GM18499 (cell line): ENCODE measurements at regions not wholly inside any gene's neighbourhood (a gene's known extent, or its start where the extent isn't known, plus 50 kb on each side); places are given as distances from the start of the nearest gene placed in this dataset.
"Not testable (repeated sequence)": the region's sequence is repeated elsewhere in the genome, so short reads cannot be mapped to it uniquely, and the experiment has no call there.

Source experiments
- ATAC-seq: cut with Tn5 transposase; IDR thresholded peaks from one replicate; pipeline ENCODE4 v1.9.1; 2021; ENCODE audit warnings: moderate number of reproducible peaks; ENCODE audit not compliant: insufficient read depth, unreplicated experiment

DNA sequence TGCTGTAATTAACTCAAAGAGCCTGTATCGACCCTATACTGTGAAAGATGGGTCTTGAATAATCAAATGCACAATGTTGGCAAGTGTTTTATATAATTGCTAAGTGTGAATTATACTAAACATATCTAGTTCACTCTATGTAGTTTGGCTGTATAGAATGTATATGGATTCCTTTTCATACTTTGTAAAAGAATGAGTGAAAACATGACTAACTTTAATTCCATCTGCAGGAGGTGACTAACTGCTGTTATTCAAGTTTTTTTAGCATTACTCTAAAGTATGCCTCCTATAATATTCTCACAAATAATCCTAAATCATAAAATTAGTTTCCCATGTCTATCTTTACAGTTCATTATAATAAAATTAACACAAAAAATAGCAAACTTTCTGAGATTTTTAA lies 394.0 kb upstream of the MON1B start:
- no peak for ATAC-seq

DNA sequence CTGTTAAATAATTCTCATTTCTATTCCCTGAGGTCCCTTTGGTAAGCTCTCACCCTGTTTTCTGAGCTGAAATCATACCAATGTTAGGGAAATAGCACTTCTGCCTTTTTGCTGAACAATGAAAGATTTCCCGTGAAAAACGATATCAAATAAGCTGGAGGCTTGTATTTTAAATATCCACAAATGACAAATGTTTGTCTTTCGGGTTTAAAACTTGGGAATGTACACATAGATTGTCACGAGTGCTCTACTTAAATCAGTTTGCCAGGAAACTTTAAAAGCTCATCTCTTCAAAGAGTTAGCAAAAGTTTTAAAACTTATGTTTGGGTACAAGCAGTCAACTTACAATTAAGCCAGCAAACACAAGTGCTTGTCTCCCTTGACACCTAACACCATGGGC lies 393.5 kb upstream of the MON1B start:
- no peak for ATAC-seq

DNA sequence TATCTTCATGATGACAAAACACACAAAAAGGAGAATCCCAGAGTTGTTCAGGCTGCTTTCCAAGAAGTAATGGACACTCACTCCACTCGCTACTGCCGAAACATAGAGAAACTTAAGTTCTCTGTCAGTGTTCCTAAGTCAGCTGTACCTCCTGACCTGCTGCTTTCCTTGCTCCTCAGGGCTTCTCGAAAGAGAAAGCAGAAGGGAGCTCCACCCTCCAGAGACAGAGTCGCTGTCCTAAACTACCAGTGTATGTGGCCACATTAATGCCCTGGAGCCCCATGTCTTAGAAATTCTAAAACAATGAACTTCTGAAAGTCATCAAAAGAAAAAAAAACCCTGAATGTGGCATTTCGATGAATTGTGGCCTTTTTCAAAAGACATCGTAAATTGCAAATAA lies 390.8 kb upstream of the MON1B start:
- ATAC-seq, result no peak

DNA sequence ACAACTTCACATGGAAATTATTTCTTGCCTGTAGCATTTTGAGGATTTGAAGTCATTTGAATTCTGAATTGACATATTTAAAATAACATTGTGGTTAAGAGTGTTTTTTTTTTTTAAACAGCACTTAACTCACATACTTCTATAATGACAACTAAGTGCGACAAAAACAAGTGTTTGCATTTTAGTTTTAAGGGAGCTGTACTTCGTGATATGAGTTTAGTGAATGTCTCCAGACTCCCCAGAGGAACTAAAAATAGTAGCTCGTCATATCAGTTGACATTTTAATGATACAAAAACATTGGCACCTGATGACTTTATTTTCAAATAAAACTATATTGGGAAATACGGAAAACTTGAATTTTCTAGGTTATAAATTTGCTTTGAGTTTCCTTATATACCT lies 389.6 kb upstream of the MON1B start:
- no peak for ATAC-seq

DNA sequence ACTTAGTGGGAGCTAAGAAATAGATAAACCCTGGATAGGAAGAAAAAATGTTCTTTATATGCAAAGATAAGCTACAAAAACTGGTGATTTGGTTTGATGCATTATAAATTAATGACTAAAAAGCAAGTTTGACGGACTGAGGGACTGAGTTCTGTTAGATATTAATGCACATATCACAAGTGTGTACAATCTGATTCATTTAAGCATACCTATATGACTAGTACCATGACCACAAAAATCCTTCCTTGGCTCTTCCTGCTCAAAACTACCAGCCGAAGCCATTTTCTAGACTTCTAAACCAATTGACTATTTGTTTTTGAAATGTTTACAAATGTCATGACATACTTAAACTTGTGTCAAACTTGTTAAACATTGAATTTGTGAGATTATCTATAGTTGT lies 374.5 kb upstream of the MON1B start:
- ATAC-seq, result no peak

DNA sequence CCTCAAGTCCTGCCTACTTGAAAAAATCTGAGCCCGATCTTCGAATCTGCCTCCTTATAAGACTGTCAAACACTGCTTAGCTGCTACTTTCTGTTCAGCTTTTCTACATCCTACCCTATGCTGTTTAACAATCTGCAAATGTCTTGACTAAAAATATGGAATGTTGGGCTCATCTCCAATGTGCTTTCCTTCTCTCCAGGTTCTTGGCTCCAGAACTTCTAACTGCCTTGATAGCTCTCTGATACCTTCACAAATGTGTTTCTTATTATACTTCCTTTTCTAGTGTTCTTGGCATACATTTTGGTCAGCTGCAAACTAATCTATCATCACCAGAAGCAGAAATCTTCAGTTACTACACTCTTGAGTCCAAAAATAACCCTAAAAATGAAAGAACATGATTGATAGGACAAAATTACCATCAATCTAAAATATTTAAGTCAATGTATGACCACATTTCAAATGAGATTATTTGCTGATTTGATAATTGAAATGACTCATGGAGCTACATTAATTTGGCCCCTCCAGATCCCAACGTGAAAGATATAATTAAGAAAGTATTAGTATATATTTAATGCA lies 372.3 kb upstream of the MON1B start:
- ATAC-seq, result no peak

DNA sequence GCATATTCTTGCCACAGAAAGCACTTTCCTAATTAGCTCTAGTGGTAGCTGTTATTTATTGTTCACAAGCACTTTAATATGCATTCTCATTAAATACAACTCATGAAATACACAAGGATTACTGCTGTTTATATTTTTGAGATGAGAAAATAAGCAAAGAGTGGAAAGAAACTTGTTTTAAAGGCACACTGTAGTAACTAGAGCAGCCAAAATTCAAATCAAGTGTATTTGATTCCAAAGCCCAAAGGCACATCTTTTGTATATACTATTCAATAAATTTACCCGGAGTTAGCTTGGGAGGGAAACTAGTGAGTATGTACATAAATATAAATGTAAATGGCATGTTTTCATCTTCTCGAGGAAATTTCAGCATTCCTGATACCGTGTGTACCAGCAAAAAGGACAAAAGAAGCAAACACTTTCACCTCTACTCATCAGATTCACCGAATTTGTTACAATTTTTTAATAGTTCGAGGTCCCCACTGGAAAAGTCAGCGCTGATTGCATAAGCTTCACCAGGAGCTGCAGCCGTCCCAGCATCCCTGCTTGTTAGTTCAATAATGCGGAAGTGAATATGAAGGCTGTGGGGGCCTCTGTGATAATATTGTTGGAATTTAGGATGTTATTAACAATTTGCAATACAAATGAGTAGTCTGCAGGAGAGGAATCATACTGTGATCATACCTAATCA lies 371.6 kb upstream of the MON1B start:
- no peak for ATAC-seq

DNA sequence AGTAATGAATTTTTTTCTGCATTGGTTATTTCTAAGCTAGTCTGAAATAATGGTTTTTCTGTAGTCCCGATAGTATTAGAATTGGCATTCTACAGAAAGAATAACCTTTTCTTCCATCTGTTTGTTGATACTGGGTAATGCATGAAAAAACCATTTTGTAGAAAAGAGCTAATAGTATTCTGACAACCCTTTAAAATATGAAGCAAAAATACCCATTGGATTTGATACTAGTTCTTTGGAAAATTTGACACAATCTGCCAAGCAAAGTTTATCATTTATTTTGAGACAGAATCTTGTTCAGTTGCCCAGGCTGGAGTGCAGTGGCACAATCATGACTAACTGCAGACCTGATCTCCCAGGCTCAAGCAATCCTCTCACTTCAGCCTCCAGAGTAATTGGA lies 366.8 kb upstream of the MON1B start:
- ATAC-seq, result no peak

DNA sequence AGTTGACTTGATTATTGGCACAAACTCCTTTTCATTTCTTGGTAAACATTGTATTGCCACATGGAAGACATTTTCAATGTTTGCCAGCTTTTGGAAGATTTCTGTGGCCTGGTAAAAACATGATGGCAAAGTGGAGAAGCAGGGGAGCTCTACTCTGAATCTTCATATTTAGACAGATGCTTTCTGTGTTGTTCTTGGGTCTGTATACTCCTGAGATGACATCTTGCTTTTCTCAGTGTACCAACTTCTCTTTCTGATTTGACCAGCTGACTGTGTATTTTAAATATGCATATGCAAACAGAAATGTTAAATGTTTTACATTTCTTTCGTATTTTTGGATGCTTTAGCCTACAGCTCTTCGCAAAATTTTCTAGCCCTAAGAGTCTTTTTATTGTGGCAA lies 366.2 kb upstream of the MON1B start:
- no peak for ATAC-seq

DNA sequence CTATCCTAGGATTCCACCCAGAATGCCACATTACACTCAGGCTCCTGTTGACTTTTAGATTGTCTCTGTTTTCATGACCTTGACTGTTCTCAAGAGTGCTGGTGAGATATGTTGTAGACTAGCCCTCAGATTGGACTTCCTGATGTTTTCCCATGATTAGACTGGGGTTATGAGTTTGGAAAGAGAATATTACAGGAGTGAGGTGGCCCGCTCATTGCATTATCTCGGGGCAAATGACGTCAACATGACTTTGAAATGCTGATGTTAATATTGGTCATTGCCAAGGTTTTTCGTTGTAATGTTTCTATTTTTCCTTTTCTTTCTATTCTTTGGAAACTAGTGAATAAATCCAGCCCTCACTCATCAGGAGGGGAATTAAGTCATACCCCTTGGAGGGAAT lies 355.7 kb upstream of the MON1B start:
- no peak for ATAC-seq

DNA sequence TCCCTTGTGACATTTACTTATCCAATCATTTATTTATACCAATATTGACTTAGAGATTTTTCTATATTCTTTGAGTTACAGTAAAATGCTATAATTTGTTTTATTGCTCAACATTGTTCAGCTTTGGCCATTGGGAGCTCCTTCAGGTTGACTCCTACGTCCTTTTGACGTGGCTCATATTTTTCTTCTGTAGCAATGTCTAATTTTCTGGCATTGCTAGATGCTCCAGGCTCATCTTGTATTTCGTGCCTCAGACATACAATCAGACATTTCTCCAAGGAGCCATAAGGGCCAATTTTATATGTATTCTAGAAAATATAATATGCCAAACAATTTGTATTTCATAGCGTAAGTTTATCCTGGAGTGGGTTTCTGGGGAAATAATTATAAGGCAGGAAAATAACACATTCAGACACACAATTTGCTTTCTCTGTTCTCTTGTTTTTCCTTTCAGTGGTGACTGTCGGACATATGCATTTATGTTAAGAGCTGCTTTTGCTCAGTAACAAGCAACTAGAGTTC lies 355.1 kb upstream of the MON1B start:
- no peak for ATAC-seq

DNA sequence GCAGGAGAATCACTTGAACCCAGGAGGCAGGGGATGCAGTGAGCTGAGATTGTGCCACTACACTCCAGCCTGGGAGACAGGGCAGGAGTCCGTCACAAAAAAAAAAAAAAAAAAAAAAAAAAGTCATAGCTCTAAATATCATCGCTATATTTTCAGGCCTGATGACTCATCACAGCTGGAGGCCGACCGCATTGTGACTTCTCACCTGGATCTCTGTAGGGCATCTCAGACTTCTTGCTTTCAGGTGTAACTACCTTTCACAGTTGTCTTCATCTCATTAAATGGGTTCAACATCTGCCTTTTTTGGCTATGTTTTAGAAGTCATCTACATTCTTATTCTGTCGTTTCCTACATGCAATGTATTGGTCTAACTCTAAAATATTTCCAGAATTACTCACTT lies 353.1 kb upstream of the MON1B start:
- ATAC-seq, result no peak

DNA sequence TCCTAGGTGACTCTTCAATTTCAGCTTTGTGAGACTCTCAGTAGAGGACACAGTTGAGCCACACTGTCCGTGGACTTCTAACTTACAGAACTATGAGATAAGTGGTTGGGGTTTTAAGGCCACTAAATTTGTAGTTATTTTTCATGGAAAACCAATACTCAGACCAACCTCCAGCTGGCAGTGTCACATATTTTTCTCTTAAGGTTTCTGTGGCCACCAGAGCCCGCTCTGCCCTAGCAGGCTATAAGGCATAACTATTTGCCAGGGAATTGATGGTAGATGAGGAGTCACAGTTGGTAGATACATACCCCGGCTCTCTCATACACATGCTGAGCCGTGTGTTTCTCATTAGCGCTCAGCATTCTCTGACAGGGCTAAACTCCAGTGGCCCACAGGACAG lies 336.8 kb upstream of the MON1B start:
- ATAC-seq, result no peak

DNA sequence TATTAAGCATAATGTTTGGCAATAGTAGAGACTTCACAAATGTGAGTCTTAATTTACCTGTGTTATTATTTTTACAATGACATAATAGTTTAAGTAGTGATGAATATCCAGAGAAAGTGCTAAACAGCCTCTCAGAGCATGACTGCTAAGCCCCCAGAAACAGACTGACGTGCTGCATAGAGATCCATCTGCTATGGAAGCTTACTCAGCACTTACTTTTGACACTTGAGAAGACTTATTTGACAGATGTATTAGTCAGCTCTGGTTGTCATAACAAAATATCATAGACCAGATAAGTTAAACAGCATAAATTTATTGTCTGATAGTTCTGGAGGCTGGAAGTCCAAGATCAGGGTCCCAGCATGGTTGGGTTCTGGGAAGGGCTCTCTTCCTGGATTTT lies 334.9 kb upstream of the MON1B start:
- ATAC-seq, result no peak

DNA sequence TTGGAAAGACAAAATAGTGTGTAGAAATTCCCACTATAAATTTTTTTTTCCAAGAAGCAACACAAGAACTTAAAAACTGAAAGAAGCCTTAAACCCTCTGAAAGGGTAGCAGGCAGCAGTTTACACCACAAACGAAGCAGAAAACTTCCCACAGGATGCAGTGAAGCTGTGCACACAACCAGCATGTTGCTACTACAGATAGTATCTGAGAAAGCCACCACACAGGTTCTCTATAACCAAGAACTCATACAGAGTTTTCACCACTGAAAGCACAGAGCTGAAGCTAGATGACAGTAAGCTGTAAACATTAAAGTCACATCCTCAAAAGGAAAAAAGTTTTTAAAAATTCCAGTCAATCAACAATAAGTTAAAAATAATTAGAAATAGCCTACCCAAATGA lies 333.6 kb upstream of the MON1B start:
- no peak for ATAC-seq

DNA sequence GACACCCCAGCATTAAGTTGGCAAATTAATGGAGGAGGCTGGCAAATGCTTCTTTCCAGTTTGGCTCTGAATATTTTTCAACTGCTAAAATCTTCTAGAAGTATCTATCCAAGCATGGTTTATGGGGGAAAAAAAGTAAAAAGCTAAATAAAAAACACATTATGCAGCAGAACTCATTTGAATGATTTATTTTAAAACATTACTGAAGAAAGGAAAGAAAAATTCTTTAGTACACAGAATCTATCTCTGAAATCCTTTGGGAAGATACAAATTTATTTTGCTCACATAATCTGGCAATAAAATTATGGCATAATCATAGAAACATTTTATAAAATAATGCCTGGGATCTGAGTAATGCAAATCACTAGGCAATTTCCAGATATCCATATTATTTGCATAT lies 328.1 kb upstream of the MON1B start:
- ATAC-seq, result no peak

DNA sequence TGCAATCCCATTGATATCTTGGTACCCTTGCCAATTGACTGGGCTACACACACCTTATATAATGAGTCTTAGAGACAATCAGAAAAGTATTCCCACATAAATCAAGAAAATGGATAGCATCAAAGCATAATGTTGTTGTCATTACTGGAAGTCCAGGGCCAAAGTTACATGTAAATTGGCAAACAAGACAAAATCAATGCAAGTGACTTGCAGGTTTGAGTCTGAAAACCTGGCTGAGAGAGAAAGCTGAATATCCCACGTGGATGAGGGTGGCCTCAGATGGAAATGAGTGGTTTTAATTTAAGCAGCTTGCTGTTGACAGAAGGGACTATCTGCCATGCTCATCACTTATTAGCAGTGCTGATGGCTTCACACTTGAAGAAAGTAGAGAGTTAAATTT lies 324.0 kb upstream of the MON1B start:
- ATAC-seq, result no peak

DNA sequence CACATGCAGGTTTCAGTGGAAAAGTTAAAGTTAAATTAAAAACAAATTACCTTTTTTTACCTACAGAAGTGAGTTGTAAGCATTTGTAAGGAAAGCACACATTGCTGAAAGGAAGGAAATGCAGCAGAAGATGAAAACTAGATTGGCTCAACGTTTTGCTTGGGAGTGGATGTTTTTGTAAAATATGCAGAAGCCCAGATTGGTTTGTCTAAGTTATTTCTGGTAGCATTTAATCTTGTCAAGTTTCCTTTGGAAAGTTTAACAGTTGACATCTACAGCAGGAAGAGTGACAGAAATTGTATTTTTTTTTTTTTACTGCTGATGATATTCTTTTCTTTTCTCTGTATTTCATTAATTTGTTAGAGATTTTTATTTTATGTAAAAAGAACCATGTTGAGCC lies 315.1 kb upstream of the MON1B start:
- no peak for ATAC-seq

DNA sequence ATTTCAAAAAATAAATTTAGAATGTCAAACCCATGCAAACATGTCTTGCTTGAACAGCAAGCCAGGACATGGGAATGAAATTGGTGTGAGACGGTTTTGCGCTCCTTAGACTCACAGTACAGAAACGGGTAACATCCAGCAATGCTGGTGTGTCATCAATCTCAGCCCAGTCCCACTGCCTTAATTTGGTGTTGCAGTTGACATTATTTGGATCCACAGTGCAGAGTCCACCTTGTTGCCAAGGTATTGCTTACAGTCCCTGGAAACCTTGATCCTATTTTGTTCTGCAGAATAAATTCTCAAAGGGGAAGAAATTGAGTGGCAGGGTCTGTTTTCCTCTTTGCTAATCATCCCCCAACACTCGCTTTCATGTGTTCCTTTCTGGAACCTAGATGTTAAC lies 311.6 kb upstream of the MON1B start:
- ATAC-seq, result no peak

DNA sequence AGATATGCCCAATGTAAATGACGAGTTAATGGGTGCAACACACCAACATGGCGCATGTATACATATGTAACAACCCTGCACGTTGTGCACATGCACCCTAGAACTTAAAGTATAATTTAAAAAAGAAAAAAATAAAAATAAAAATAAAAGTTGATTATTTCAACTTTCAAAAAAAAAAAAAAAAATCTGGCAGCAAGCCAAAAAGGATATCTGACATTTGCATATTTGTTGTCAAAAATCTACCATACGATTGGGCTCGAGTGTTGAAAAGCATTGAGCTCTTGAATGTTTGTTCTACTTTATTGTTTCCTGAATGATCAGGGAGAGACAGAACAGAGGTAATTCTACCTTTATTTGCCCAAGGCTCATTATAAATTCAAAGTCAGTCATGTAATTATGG lies 310.5 kb upstream of the MON1B start:
- not testable (repeated sequence) for ATAC-seq

DNA sequence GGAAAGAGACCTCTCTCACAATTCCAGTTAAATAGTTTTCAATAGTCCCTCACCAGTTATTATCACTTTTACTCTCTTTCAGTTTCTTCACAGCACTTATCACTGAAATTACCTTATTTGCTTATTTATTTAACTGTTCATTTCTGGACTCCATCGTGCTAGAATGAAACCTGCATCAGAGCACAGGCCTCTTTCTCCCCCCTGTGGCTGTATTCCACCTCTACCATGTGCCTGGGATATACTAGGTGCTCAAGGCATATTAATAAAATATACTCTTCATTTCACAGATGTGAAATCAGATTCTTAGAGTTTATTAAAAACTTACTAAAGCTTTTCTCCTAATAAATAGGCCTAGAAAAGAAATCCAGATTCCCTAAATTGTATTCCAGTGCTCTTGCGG lies 308.9 kb upstream of the MON1B start:
- no peak for ATAC-seq

DNA sequence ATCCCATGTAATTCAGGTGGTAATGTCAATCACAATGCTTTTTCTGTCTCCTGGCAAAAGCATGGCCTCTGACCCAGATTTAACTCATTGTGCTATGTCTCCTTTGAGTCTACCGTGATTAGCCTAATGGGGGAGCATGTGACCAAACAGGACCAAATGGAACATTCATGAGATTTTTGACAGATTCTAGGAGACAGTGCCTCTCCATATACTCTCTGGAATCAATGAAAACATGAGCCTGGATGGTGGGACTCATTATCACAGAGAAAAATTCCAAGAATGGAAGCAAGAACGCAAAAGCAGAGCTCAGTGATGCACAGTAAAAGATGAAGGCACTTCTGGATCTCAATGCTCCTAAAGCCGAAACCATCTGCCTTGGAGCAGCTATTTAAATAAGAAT lies 307.9 kb upstream of the MON1B start:
- no peak for ATAC-seq
